GM12878 (cell line): ENCODE measurements at regions not wholly inside any gene's neighbourhood (a gene's known extent, or its start where the extent isn't known, plus 50 kb on each side); places are given as distances from the start of the nearest gene placed in this dataset.

Source experiments
- BCLAF1 ChIP-seq: fragments of 450-650 bp; IDR thresholded peaks from 2 replicates; pipeline ENCODE4 v1.6.1; 2017; ENCODE audit warnings: antibody characterized with exemption, mild to moderate bottlenecking, moderate library complexity
- BHLHE40 ChIP-seq, 2 experiments: fragments of 450-650 bp in 1 of 2; IDR thresholded peaks; 2 replicates each; pipeline ENCODE4 v1.6.1; 2011 to 2017; ENCODE audit warnings: low read depth in 2 of 2, borderline replicate concordance in 1 of 2, improper control_type of control experiment in 1 of 2, low read length in 1 of 2, mild to moderate bottlenecking in 1 of 2
- CTCF ChIP-seq, 3 experiments: IDR thresholded peaks in 2 of 3; conservative IDR thresholded peaks in 1 of 3; 2 replicates each; pipeline ENCODE4 v1.5.1; 2011; ENCODE audit warnings: low read depth in 3 of 3, low read length in 3 of 3, mild to moderate bottlenecking in 3 of 3, control low read depth in 2 of 3, moderate library complexity in 2 of 3, inconsistent platforms in 1 of 3, mixed read lengths in 1 of 3; ENCODE audit not compliant: control insufficient read depth in 2 of 3, insufficient read depth in 1 of 3; ENCODE audit errors: extremely low read depth in 1 of 3
- ETV6 ChIP-seq, 2 experiments: fragments of 450-650 bp in 1 of 2; IDR thresholded peaks in 1 of 2; conservative IDR thresholded peaks in 1 of 2; 2 replicates each; pipeline ENCODE4 v1.6.1; 2014; ENCODE audit warnings: antibody characterized with exemption in 1 of 2, borderline replicate concordance in 1 of 2, low read depth in 1 of 2, mild to moderate bottlenecking in 1 of 2, moderate library complexity in 1 of 2
- EZH2 ChIP-seq: IDR thresholded peaks from 2 replicates; pipeline ENCODE4 v1.6.1; 2012; ENCODE audit warnings: low read depth, mild to moderate bottlenecking, control low read depth, inconsistent platforms, low read length, borderline replicate concordance; ENCODE audit not compliant: control insufficient read depth
- FOXM1 ChIP-seq: IDR thresholded peaks from 2 replicates; pipeline ENCODE4 v1.6.1; 2012; ENCODE audit warnings: low read depth, mild to moderate bottlenecking, inconsistent platforms, low read length, moderate library complexity
- IRF3 ChIP-seq: fragments of 450-650 bp; IDR thresholded peaks from 2 replicates; pipeline ENCODE4 v1.6.1; 2014; ENCODE audit warnings: mild to moderate bottlenecking
- POLR2A ChIP-seq: IDR thresholded peaks from 2 replicates; pipeline ENCODE4 v1.6.1; 2011; ENCODE audit warnings: low read depth, mild to moderate bottlenecking, low read length
- POLR2AphosphoS5 ChIP-seq: IDR thresholded peaks from 2 replicates; pipeline ENCODE4 v1.6.1; 2011; ENCODE audit warnings: mild to moderate bottlenecking, low read length, inconsistent platforms
- RAD21 ChIP-seq: IDR thresholded peaks from 2 replicates; pipeline ENCODE4 v1.6.1; 2011; ENCODE audit warnings: mild to moderate bottlenecking, low read depth, low read length, moderate library complexity; ENCODE audit not compliant: insufficient read depth
- TCF12 ChIP-seq: IDR thresholded peaks from 2 replicates; pipeline ENCODE4 v1.6.1; 2011; ENCODE audit warnings: low read depth, mild to moderate bottlenecking, low read length
- USF1 ChIP-seq: IDR thresholded peaks from 2 replicates; pipeline ENCODE4 v1.6.1; 2011; ENCODE audit warnings: borderline replicate concordance, low read depth, mild to moderate bottlenecking, moderate library complexity, mixed read lengths, low read length; ENCODE audit not compliant: insufficient read depth; ENCODE audit errors: extremely low read length

- TF ChIP-seq EZH2 (no peak), TCF12 (no peak), POLR2AphosphoS5 (no peak), CTCF (IDR thresholded peaks at IDR 0.05 in 2 of 3, conservative IDR thresholded peaks at IDR 0.05 in 1 of 3; ENCODE audit: control insufficient read depth in 2 of 3, extremely low read depth in 1 of 3, insufficient read depth in 1 of 3, low read depth in 3 of 3, low read length in 3 of 3) (0 out of 6 replicates have a peak, but pooled peaks of 1 of the 3 experiments have one; percentile 3), FOXM1 (no peak), RAD21 (no peak), ETV6 (conservative IDR thresholded peaks at IDR 0.05 in 1 of 2, IDR thresholded peaks at IDR 0.05 in 1 of 2; ENCODE audit: borderline replicate concordance in 1 of 2, low read depth in 1 of 2) (no peak), BHLHE40 (IDR thresholded peaks at IDR 0.05; ENCODE audit: borderline replicate concordance in 1 of 2, low read depth in 2 of 2, low read length in 1 of 2) (no peak), IRF3 (no peak), USF1 (no peak), POLR2A (no peak), BCLAF1 (no peak)
These were observed 133.5 kb downstream of the FAM47B start for GRCh38 chrX:35076061-35076460.
